22Rv1 (cell line): ENCODE measurements at regions not wholly inside any gene's neighbourhood (a gene's known extent, or its start where the extent isn't known, plus 50 kb on each side); places are given as distances from the start of the nearest gene placed in this dataset.

Experiments
- H3K27ac ChIP-seq: fragments of 450-650 bp; 2 replicates; pipeline ENCODE4 v1.5.1; 2017
- CTCF ChIP-seq: fragments of 450-650 bp; IDR thresholded peaks from 2 replicates; pipeline ENCODE4 v1.5.1; 2017; ENCODE audit warnings: mild to moderate bottlenecking
- ZFX ChIP-seq: fragments of 450-650 bp; IDR thresholded peaks from 2 replicates; pipeline ENCODE4 v1.6.1; 2017; ENCODE audit warnings: antibody characterized with exemption, borderline replicate concordance

GRCh38 chr20:51076786-51077685, 54.1 kb upstream of the KCNG1 start:
- no peak for TF ChIP-seq ZFX
- TF ChIP-seq CTCF: no peak
- H3K27ac ChIP-seq: no peak overlapping the region

- TF ChIP-seq ZFX: no peak
- TF ChIP-seq CTCF: no peak
- H3K27ac ChIP-seq: no peak overlapping the region
Measured at GRCh38 chr20:51074062-51074461, 51.2 kb upstream of the KCNG1 start.
